ENCODE measurements at regions not wholly inside any gene's neighbourhood (a gene's known extent, or its start where the extent isn't known, plus 50 kb on each side); places are given as distances from the start of the nearest gene placed in this dataset.

GRCh38 chr2:129488376-129488775, 491.1 kb upstream of the RAB6C start:
- H3K27ac ChIP-seq (ENCODE audit: low read depth, low read length): no peak overlapping the region
- no peak for TF ChIP-seq EZH2phosphoT487 (IDR thresholded peaks at IDR 0.05; ENCODE audit: borderline replicate concordance, low read length)
- no peak for TF ChIP-seq CTCF (IDR thresholded peaks at IDR 0.05; ENCODE audit: low read depth, low read length, poor library complexity, severe bottlenecking)
- H4K20me1 ChIP-seq (ENCODE audit: control insufficient read depth, insufficient read depth, low read depth, low read length): no peaks in the 10 kb centered on the region
- no peaks in the 10 kb centered on the region for H3K79me2 ChIP-seq (ENCODE audit: control insufficient read depth, low read length)
- no peak overlapping the region for H3K4me3 ChIP-seq (ENCODE audit: low read length)
- H3F3A ChIP-seq (ENCODE audit: control insufficient read depth, insufficient read depth): no peaks in the 10 kb centered on the region
- no peaks in the 10 kb centered on the region for H3K36me3 ChIP-seq (ENCODE audit: control insufficient read depth, low read length)
- H3K9me3 ChIP-seq (ENCODE audit: control insufficient read depth, insufficient read depth, low read length): no peaks in the 10 kb centered on the region
- H3K4me2 ChIP-seq (ENCODE audit: low read length): no peak overlapping the region
- no peaks in the 10 kb centered on the region for H3K9me2 ChIP-seq (replicated peaks; ENCODE audit: control insufficient read depth, low read length)
- no peaks in the 10 kb centered on the region for H3K27me3 ChIP-seq (ENCODE audit: control insufficient read depth, low read length)
- H3K4me1 ChIP-seq (ENCODE audit: control insufficient read depth, low read length): peaks cover 8% of the 10 kb centered on the region

- H3K36me3 ChIP-seq (ENCODE audit: control insufficient read depth, low read length): no peaks in the 10 kb centered on the region
- no peaks in the 10 kb centered on the region for H3F3A ChIP-seq (ENCODE audit: control insufficient read depth, insufficient read depth)
- peaks cover 2% of the 10 kb centered on the region; the same call in 1 of the 2 replicates for H3K27me3 ChIP-seq (ENCODE audit: control insufficient read depth, low read length)
- H3K79me2 ChIP-seq (ENCODE audit: control insufficient read depth, low read length): no peaks in the 10 kb centered on the region
- no peaks in the 10 kb centered on the region for H3K9me3 ChIP-seq (ENCODE audit: control insufficient read depth, insufficient read depth, low read length)
- no peak for TF ChIP-seq CTCF (IDR thresholded peaks at IDR 0.05; ENCODE audit: low read depth, low read length, poor library complexity, severe bottlenecking)
- no peak for TF ChIP-seq EZH2phosphoT487 (IDR thresholded peaks at IDR 0.05; ENCODE audit: borderline replicate concordance, low read length)
- no peaks in the 10 kb centered on the region for H3K4me1 ChIP-seq (ENCODE audit: control insufficient read depth, low read length)
- no peak overlapping the region for H3K4me3 ChIP-seq (ENCODE audit: low read length)
- H4K20me1 ChIP-seq (ENCODE audit: control insufficient read depth, insufficient read depth, low read depth, low read length): no peaks in the 10 kb centered on the region
- no peak overlapping the region for H3K4me2 ChIP-seq (ENCODE audit: low read length)
- no peak overlapping the region for H3K27ac ChIP-seq (ENCODE audit: low read depth, low read length)
- H3K9me2 ChIP-seq (replicated peaks; ENCODE audit: control insufficient read depth, low read length): no peaks in the 10 kb centered on the region
These were observed 488.8 kb upstream of the RAB6C start for GRCh38 chr2:129490641-129491040.

- no peak overlapping the region for H3K27ac ChIP-seq (ENCODE audit: low read depth, low read length)
- no peaks in the 10 kb centered on the region for H3K9me2 ChIP-seq (replicated peaks; ENCODE audit: control insufficient read depth, low read length)
- peaks cover 2% of the 10 kb centered on the region; the same call in 1 of the 2 replicates for H3K27me3 ChIP-seq (ENCODE audit: control insufficient read depth, low read length)
- no peaks in the 10 kb centered on the region for H3K36me3 ChIP-seq (ENCODE audit: control insufficient read depth, low read length)
- no peaks in the 10 kb centered on the region for H4K20me1 ChIP-seq (ENCODE audit: control insufficient read depth, insufficient read depth, low read depth, low read length)
- TF ChIP-seq EZH2phosphoT487 (IDR thresholded peaks at IDR 0.05; ENCODE audit: borderline replicate concordance, low read length) (no peak), CTCF (IDR thresholded peaks at IDR 0.05; ENCODE audit: low read depth, low read length, poor library complexity, severe bottlenecking) (no peak)
- no peaks in the 10 kb centered on the region for H3K9me3 ChIP-seq (ENCODE audit: control insufficient read depth, insufficient read depth, low read length)
- H3K4me2 ChIP-seq (ENCODE audit: low read length): no peak overlapping the region
- no peaks in the 10 kb centered on the region for H3K4me1 ChIP-seq (ENCODE audit: control insufficient read depth, low read length)
- H3K79me2 ChIP-seq (ENCODE audit: control insufficient read depth, low read length): no peaks in the 10 kb centered on the region
- no peak overlapping the region for H3K4me3 ChIP-seq (ENCODE audit: low read length)
- H3F3A ChIP-seq (ENCODE audit: control insufficient read depth, insufficient read depth): no peaks in the 10 kb centered on the region
These were observed 488.2 kb upstream of the RAB6C start for GRCh38 chr2:129491308-129491707.

All from DOHH2 (cell line).